ENCODE measurements at regions not wholly inside any gene's neighbourhood (a gene's known extent, or its start where the extent isn't known, plus 50 kb on each side); places are given as distances from the start of the nearest gene placed in this dataset.
"Not testable (repeated sequence)": the region's sequence is repeated elsewhere in the genome, so short reads cannot be mapped to it uniquely, and the experiment has no call there.

DNA sequence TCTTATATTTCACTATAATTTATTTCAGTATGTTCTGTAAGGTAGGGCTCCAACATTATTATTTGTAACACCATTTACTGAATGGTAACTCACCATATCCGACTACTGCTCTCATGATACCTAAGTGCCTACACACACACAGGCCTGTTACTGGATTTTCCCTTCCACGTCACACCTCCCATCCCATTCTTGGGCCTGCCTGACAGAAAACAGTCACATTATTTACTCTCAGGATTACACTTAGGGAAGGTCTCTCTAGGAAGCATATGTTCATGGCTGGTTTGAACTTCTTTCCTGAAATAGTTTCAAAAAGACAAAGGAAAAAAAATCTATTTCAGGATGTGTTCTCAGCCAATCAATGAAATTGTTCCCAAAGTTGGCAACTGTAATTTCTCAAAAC is 102.3 kb upstream of the DOCK9 start:
- H3K27ac Mint-ChIP-seq, result peak overlapping the region; percentile 75
- no peak overlapping the region for H3K4me3 Mint-ChIP-seq
- H3K27me3 Mint-ChIP-seq, result no peaks in the 10 kb centered on the region
- no peaks in the 10 kb centered on the region for H3K9me3 Mint-ChIP-seq (ENCODE audit: low read depth)
- peaks cover 81% of the 10 kb centered on the region for H3K4me1 Mint-ChIP-seq (ENCODE audit: low read depth)
- peaks cover 5% of the 10 kb centered on the region for H3K36me3 Mint-ChIP-seq

- H3K36me3 Mint-ChIP-seq, result no peaks in the 10 kb centered on the region
- H3K27me3 Mint-ChIP-seq, result no peaks in the 10 kb centered on the region
- peaks cover 58% of the 10 kb centered on the region for H3K4me1 Mint-ChIP-seq (ENCODE audit: low read depth)
- H3K4me3 Mint-ChIP-seq, result peak overlapping the region; percentile 89
- H3K27ac Mint-ChIP-seq, result peak overlapping the region; percentile 92
- no peaks in the 10 kb centered on the region for H3K9me3 Mint-ChIP-seq (ENCODE audit: low read depth)
Measured at GRCh38 chr13:99083981-99084380, 106.1 kb upstream of the DOCK9 start.

DNA sequence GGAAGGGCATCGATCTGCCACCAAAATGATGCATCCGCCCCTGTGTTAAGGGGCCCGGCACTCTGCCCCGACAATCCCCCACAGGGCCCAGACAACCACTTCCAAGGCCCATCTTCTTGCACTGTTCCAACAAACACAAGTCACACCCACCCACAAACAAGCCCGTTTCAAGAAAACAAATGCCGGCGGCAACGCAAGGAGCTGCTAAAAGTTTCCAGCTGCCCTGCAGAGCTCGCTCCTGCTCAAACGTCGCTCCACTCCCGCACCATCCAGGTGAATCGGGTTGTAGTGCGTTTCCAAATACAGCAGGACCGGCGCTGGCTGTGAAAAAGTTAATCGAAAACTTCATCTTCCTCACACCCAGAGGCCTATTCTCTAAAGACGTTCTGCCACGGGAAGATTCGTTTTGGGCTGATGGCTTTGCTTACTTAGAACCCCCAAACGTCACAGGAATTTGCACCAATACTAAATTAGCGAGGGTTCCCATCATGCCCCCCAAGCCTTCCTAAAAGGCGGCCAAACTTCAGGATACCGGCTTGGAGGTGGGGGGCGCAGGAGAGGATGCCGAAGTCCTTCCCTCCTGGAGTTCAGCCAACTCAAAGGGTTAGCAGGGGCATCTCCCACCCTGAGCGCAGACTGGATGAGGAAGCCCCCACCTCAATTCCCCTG is 107.4 kb upstream of the DOCK9 start:
- no peaks in the 10 kb centered on the region for H3K27me3 Mint-ChIP-seq
- H3K27ac Mint-ChIP-seq, result peak overlapping the region; percentile 92
- peaks cover 51% of the 10 kb centered on the region for H3K4me1 Mint-ChIP-seq (ENCODE audit: low read depth)
- H3K9me3 Mint-ChIP-seq (ENCODE audit: low read depth), result no peaks in the 10 kb centered on the region
- peak overlapping the region; percentile 89 for H3K4me3 Mint-ChIP-seq
- no peaks in the 10 kb centered on the region for H3K36me3 Mint-ChIP-seq

DNA sequence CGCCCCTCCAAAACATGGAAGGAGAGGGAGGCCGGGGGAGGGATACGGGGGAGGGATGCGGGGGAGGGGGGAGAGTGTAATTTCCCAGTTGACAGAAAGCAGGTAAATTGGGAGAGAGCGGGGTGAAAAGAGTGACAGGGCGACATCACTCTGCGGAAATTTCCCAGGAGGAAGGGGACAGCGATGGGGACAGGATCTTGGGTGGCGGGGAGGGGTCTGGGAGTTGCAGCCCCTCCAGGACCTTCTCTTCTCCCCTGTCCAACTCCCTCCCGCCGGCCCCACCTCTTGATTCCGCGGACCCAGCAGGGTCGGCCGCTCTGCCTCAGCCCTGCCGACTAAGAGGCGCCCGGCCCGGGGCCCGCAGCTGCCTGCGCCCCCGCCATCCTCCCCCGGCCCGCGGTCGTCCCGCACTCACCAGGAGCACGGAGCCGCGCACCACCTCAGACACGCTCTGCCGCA is 108.0 kb upstream of the DOCK9 start:
- peak overlapping the region; percentile 89 for H3K4me3 Mint-ChIP-seq
- peaks cover 46% of the 10 kb centered on the region for H3K4me1 Mint-ChIP-seq (ENCODE audit: low read depth)
- peak overlapping the region; percentile 58 for H3K27ac Mint-ChIP-seq
- H3K9me3 Mint-ChIP-seq (ENCODE audit: low read depth), result no peaks in the 10 kb centered on the region
- H3K27me3 Mint-ChIP-seq, result no peaks in the 10 kb centered on the region
- no peaks in the 10 kb centered on the region for H3K36me3 Mint-ChIP-seq

- H3K36me3 Mint-ChIP-seq, result no peaks in the 10 kb centered on the region
- peaks cover 43% of the 10 kb centered on the region for H3K4me1 Mint-ChIP-seq (ENCODE audit: low read depth)
- no peaks in the 10 kb centered on the region for H3K9me3 Mint-ChIP-seq (ENCODE audit: low read depth)
- H3K27ac Mint-ChIP-seq, result no peak overlapping the region
- H3K4me3 Mint-ChIP-seq, result peak overlapping the region; percentile 89
- no peaks in the 10 kb centered on the region for H3K27me3 Mint-ChIP-seq
Measured at GRCh38 chr13:99086267-99087097, 108.6 kb upstream of the DOCK9 start.

GRCh38 chr13:99087098-99087953 is 109.5 kb upstream of the DOCK9 start:
- H3K4me1 Mint-ChIP-seq (ENCODE audit: low read depth), result peaks cover 43% of the 10 kb centered on the region
- H3K36me3 Mint-ChIP-seq, result no peaks in the 10 kb centered on the region
- H3K27ac Mint-ChIP-seq, result peak overlapping the region; percentile 98
- no peaks in the 10 kb centered on the region for H3K27me3 Mint-ChIP-seq
- peak overlapping the region; percentile 98 for H3K4me3 Mint-ChIP-seq
- no peaks in the 10 kb centered on the region for H3K9me3 Mint-ChIP-seq (ENCODE audit: low read depth)

- Mint-ChIP-seq H3K4me1 (ENCODE audit: low read depth) (peaks cover 38% of the 10 kb centered on the region), H3K27me3 (no peaks in the 10 kb centered on the region), H3K27ac (peak overlapping the region; percentile 98), H3K36me3 (peaks cover under 1% of the 10 kb centered on the region), H3K4me3 (peak overlapping the region; percentile 98), H3K9me3 (ENCODE audit: low read depth) (no peaks in the 10 kb centered on the region)
Measured at GRCh38 chr13:99087954-99088491, 110.2 kb upstream of the DOCK9 start.

GRCh38 chr13:99093997-99094396 is 106.7 kb upstream of the UBAC2 start:
- Mint-ChIP-seq H3K36me3 (peaks cover 6% of the 10 kb centered on the region), H3K4me1 (ENCODE audit: low read depth) (peaks cover 2% of the 10 kb centered on the region), H3K27me3 (no peaks in the 10 kb centered on the region), H3K4me3 (no peak overlapping the region), H3K9me3 (ENCODE audit: low read depth) (no peaks in the 10 kb centered on the region), H3K27ac (no peak overlapping the region)

DNA sequence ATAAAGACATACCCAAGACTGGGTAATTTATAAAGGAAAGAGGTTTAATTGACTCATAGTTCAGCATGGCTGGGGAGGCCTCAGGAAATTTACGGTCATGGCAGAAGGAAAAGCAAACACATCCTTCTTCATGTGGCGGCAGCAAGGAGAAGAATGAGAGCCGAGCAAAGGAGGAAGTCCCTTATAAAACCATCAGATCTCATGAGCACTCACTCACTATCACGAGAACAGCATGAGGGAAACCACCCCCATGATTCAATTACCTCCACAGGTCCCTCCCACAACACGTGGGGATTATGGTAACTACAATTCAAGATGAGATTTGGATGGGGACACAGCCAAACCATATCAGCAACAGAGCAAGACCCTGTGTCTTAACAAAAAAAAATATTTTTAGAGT is 98.8 kb upstream of the UBAC2 start:
- H3K4me3 Mint-ChIP-seq; H3K36me3 Mint-ChIP-seq; H3K27me3 Mint-ChIP-seq; H3K4me1 Mint-ChIP-seq (ENCODE audit: low read depth); H3K27ac Mint-ChIP-seq; H3K9me3 Mint-ChIP-seq (ENCODE audit: low read depth): not testable (repeated sequence)

DNA sequence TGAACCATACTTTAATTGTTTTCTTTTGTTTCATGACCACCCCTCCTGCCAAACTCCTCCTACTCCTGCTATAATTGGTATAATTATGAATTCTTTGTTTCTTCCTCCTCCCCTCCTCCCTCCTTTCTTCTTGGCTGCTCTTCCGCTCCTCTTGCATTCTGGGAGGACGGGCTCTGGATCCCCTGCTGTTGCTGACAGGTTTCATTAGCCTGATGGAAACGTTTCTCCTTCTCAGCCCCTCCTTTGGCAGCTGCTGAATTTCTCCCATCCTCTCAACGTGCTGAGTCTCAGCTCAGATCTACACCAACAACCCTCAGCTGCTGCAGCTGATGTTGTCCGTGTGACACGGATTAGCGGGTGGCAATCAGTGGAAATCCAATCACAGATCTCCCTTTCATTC is 97.1 kb upstream of the UBAC2 start:
- Mint-ChIP-seq H3K9me3 (ENCODE audit: low read depth) (no peaks in the 10 kb centered on the region), H3K4me3 (no peak overlapping the region), H3K4me1 (ENCODE audit: low read depth) (peaks cover 3% of the 10 kb centered on the region), H3K27ac (no peak overlapping the region), H3K36me3 (no peaks in the 10 kb centered on the region), H3K27me3 (no peaks in the 10 kb centered on the region)

- no peak overlapping the region for H3K4me3 Mint-ChIP-seq
- no peaks in the 10 kb centered on the region for H3K27me3 Mint-ChIP-seq
- H3K4me1 Mint-ChIP-seq (ENCODE audit: low read depth), result peaks cover 3% of the 10 kb centered on the region
Measured at GRCh38 chr13:99104396-99104795, 96.3 kb upstream of the UBAC2 start.

DNA sequence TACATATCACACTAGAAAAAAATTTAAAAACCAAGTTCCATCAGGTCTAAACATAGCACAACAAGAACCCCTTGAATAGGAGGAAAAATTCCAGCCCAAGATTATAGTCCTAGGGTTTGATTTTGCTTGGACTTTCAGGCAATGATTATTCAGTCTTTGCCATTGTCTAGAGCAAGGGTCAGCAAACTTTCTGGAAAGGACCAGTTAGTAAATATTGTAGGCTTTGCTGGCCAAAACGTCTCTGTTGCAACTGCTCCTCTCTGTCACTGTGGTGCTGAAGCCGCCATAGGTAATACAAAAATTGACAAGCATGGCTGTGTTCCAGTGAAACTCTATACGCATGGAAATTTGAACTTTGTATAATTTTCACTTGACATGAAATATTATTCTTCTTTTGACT is 95.5 kb upstream of the UBAC2 start:
- peaks cover 3% of the 10 kb centered on the region for H3K4me1 Mint-ChIP-seq (ENCODE audit: low read depth)

More at GRCh38 chr13:99104396-99104795, 96.3 kb upstream of the UBAC2 start:
- H3K9me3 Mint-ChIP-seq (ENCODE audit: low read depth), result no peaks in the 10 kb centered on the region
- no peak overlapping the region for H3K27ac Mint-ChIP-seq
- H3K36me3 Mint-ChIP-seq, result no peaks in the 10 kb centered on the region

DNA sequence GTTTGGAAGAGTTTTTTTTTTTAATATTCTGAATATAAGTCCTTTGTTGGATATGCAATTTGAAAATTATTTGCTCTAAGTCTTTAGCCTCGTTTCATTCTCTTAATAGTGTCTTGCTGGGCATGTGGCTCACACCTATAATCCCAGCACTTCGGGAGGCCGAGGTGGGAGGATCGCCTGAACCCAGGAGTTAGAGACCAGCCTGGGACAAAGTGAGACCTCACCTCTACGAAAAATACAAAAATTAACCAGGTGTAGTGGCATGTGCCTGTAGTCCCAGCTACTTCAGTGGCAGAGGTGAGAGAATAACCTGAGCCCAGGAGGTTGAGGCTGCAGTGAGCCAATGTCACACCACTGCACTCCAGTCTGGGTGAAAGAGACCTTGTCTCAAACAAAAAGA is 87.3 kb upstream of the UBAC2 start:
- H3K27ac Mint-ChIP-seq, result no peak overlapping the region
- no peaks in the 10 kb centered on the region for H3K36me3 Mint-ChIP-seq
- no peaks in the 10 kb centered on the region for H3K27me3 Mint-ChIP-seq
- H3K9me3 Mint-ChIP-seq (ENCODE audit: low read depth), result no peaks in the 10 kb centered on the region
- no peaks in the 10 kb centered on the region for H3K4me1 Mint-ChIP-seq (ENCODE audit: low read depth)
- no peak overlapping the region for H3K4me3 Mint-ChIP-seq

More for the DNA sequence above, 95.5 kb upstream of the UBAC2 start:
- Mint-ChIP-seq H3K27ac (no peak overlapping the region), H3K27me3 (no peaks in the 10 kb centered on the region), H3K4me3 (no peak overlapping the region), H3K9me3 (ENCODE audit: low read depth) (no peaks in the 10 kb centered on the region), H3K36me3 (no peaks in the 10 kb centered on the region)

DNA sequence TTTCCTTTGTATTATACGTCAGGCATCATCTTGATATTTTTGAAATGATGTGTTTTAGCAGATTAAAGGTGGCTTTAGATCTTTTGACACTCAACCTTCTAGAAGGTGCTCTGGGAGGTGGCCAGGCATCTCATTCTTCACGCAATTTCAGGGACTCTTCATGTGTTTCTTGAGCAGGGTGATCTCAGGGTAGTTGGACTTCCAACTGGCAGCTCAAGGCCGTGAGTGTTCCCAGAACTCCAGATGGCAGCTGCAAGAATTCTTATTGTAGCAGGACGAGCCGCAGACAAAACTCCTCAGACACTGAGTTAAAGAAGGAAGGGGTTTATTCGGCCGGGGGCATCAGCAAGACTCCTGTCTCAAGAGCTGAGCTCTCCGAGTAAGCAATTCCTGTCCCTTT is 82.5 kb upstream of the UBAC2 start:
- Mint-ChIP-seq H3K36me3 (peaks cover 3% of the 10 kb centered on the region), H3K4me3 (no peak overlapping the region), H3K9me3 (ENCODE audit: low read depth) (no peaks in the 10 kb centered on the region), H3K27me3 (no peaks in the 10 kb centered on the region), H3K4me1 (ENCODE audit: low read depth) (peaks cover 21% of the 10 kb centered on the region), H3K27ac (no peak overlapping the region)

Measured in activated naive CD8-positive, alpha-beta T cell (primary cell).